ENCODE measurements at regions not wholly inside any gene's neighbourhood (a gene's known extent, or its start where the extent isn't known, plus 50 kb on each side); places are given as distances from the start of the nearest gene placed in this dataset.

- H3K36me3 ChIP-seq = no peaks in the 10 kb centered on the region
- TF ChIP-seq POLR2A (IDR thresholded peaks at IDR 0.05) = no peak
- TF ChIP-seq, protein P1, sequence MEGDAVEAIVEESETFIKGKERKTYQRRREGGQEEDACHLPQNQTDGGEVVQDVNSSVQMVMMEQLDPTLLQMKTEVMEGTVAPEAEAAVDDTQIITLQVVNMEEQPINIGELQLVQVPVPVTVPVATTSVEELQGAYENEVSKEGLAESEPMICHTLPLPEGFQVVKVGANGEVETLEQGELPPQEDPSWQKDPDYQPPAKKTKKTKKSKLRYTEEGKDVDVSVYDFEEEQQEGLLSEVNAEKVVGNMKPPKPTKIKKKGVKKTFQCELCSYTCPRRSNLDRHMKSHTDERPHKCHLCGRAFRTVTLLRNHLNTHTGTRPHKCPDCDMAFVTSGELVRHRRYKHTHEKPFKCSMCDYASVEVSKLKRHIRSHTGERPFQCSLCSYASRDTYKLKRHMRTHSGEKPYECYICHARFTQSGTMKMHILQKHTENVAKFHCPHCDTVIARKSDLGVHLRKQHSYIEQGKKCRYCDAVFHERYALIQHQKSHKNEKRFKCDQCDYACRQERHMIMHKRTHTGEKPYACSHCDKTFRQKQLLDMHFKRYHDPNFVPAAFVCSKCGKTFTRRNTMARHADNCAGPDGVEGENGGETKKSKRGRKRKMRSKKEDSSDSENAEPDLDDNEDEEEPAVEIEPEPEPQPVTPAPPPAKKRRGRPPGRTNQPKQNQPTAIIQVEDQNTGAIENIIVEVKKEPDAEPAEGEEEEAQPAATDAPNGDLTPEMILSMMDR (IDR thresholded peaks at IDR 0.05 in 4 of 5, conservative IDR thresholded peaks at IDR 0.05 in 1 of 5) = no peak
- H3K9me3 ChIP-seq = no peaks in the 10 kb centered on the region
- no peak for ATAC-seq
- no peaks in the 10 kb centered on the region for H3K4me1 ChIP-seq
- no peaks in the 10 kb centered on the region for H3K27me3 ChIP-seq
- H3K27ac ChIP-seq = no peak overlapping the region
- in situ Hi-C loops (cut with MboI; ENCODE audit: low sequenced_read_pairs in 4 of 4) = no loop called here
- no peak overlapping the region for H3K4me3 ChIP-seq
- intact Hi-C loops (cut with DNase I; ENCODE audit: low total_unique reads) = no loop called here
- no peak for DNase-seq
These were observed 353.3 kb downstream of the YTHDC2 start for GRCh38 chr5:113866763-113867162.

GRCh38 chr5:113869611-113870010 is 356.1 kb downstream of the YTHDC2 start:
- ATAC-seq (no peak), DNase-seq (no peak)
- intact Hi-C loops (cut with DNase I; ENCODE audit: low total_unique reads) = no loop called here
- Histone ChIP-seq H3K4me1 (no peaks in the 10 kb centered on the region), H3K4me3 (no peak overlapping the region), H3K27me3 (no peaks in the 10 kb centered on the region), H3K36me3 (no peaks in the 10 kb centered on the region), H3K27ac (no peak overlapping the region), H3K9me3 (no peaks in the 10 kb centered on the region)
- no peak for TF ChIP-seq POLR2A (IDR thresholded peaks at IDR 0.05)
- TF ChIP-seq, protein P1 (IDR thresholded peaks at IDR 0.05 in 4 of 5, conservative IDR thresholded peaks at IDR 0.05 in 1 of 5) = no peak
- in situ Hi-C loops (cut with MboI; ENCODE audit: low sequenced_read_pairs in 4 of 4) = no loop called here

DNA sequence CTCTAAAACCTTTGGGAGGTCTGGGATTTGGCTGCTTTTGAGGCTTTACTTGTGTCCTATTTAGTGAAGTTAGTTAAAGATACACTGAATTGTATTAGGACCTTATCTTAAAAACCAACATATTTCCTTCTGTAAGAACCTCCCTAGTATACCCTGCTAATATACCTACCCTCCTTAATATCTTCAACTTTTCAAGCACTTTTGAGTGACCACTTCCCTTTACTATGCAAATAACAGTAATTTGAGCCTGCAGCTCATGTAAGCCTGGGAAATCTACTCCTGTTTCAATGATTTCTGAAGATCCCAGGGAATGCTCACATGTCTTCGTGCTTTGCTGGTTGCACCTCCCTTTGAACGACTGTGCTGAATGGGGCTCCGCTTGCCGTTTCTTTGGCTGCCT is 358.5 kb downstream of the YTHDC2 start:
- Histone ChIP-seq H3K27ac (no peak overlapping the region), H3K4me3 (no peak overlapping the region), H3K9me3 (no peaks in the 10 kb centered on the region), H3K27me3 (no peaks in the 10 kb centered on the region), H3K36me3 (no peaks in the 10 kb centered on the region), H3K4me1 (no peaks in the 10 kb centered on the region)
- TF ChIP-seq, protein P1 (IDR thresholded peaks at IDR 0.05 in 4 of 5, conservative IDR thresholded peaks at IDR 0.05 in 1 of 5) = no peak
- no peak for TF ChIP-seq POLR2A (IDR thresholded peaks at IDR 0.05)
- no peak for DNase-seq
- no peak for ATAC-seq
- in situ Hi-C loops (cut with MboI; ENCODE audit: low sequenced_read_pairs in 4 of 4) (no loop called here), intact Hi-C loops (cut with DNase I; ENCODE audit: low total_unique reads) (no loop called here)

- H3K4me3 ChIP-seq = no peak overlapping the region
- intact Hi-C loops (cut with DNase I; ENCODE audit: low total_unique reads) = no loop called here
- TF ChIP-seq, protein P1 (IDR thresholded peaks at IDR 0.05 in 4 of 5, conservative IDR thresholded peaks at IDR 0.05 in 1 of 5) = no peak
- no peak for TF ChIP-seq POLR2A (IDR thresholded peaks at IDR 0.05)
- in situ Hi-C loops (cut with MboI; ENCODE audit: low sequenced_read_pairs in 4 of 4) = no loop called here
- H3K4me1 ChIP-seq = no peaks in the 10 kb centered on the region
- H3K36me3 ChIP-seq = no peaks in the 10 kb centered on the region
- no peaks in the 10 kb centered on the region for H3K9me3 ChIP-seq
- H3K27ac ChIP-seq = no peak overlapping the region
- no peaks in the 10 kb centered on the region for H3K27me3 ChIP-seq
- DNase-seq = no peak
- no peak for ATAC-seq
These were observed 361.6 kb downstream of the YTHDC2 start for GRCh38 chr5:113875096-113875495.

- no peaks in the 10 kb centered on the region for H3K27me3 ChIP-seq
- no peak for TF ChIP-seq POLR2A (IDR thresholded peaks at IDR 0.05)
- TF ChIP-seq, protein P1 (IDR thresholded peaks at IDR 0.05 in 4 of 5, conservative IDR thresholded peaks at IDR 0.05 in 1 of 5) = no peak
- in situ Hi-C loops (cut with MboI; ENCODE audit: low sequenced_read_pairs in 4 of 4) (no loop called here), intact Hi-C loops (cut with DNase I; ENCODE audit: low total_unique reads) (no loop called here)
- H3K9me3 ChIP-seq = no peaks in the 10 kb centered on the region
- no peaks in the 10 kb centered on the region for H3K36me3 ChIP-seq
- no peaks in the 10 kb centered on the region for H3K4me1 ChIP-seq
- no peak for DNase-seq
- ATAC-seq = no peak
- H3K4me3 ChIP-seq = no peak overlapping the region
- no peak overlapping the region for H3K27ac ChIP-seq
These were observed 378.0 kb downstream of the YTHDC2 start for GRCh38 chr5:113891491-113891890.
